HepG2 (cell line): ENCODE measurements at regions not wholly inside any gene's neighbourhood (a gene's known extent, or its start where the extent isn't known, plus 50 kb on each side); places are given as distances from the start of the nearest gene placed in this dataset.

ENCODE experiments used
- ATF2 ChIP-seq: sonication (generic); formaldehyde crosslinking; IDR thresholded peaks from 2 replicates; pipeline ENCODE4 v1.4.0; 2020; ENCODE audit warnings: missing genetic modification reagents
- CEBPB ChIP-seq: IDR thresholded peaks from 2 replicates; pipeline ENCODE4 v1.6.1; 2011; ENCODE audit warnings: low read depth, low read length, improper control_type of control experiment, borderline replicate concordance
- EP300 ChIP-seq, 3 experiments: sonication (generic) in 1 of 3; formaldehyde crosslinking in 1 of 3; IDR thresholded peaks; 2 replicates each; pipeline versions ENCODE4 v1.5.1 to v1.6.1; 2011 to 2020; ENCODE audit warnings: low read depth in 2 of 3, low read length in 2 of 3, borderline replicate concordance in 1 of 3, improper control_type of control experiment in 1 of 3, mild to moderate bottlenecking in 1 of 3, missing genetic modification reagents in 1 of 3, moderate library complexity in 1 of 3
- KLF16 ChIP-seq, 2 experiments: sonication (generic) in 1 of 2; formaldehyde crosslinking in 1 of 2; IDR thresholded peaks; 2 replicates each; pipeline versions ENCODE4 v1.6.1 to v1.8.0; 2016 to 2023; ENCODE audit warnings: missing genetic modification reagents in 2 of 2, missing compliant biosample characterization in 1 of 2
- SALL2 ChIP-seq: sonication (generic); formaldehyde crosslinking; IDR thresholded peaks from 2 replicates; pipeline ENCODE4 v1.8.1; 2023; ENCODE audit warnings: mild to moderate bottlenecking, missing genetic modification reagents, inconsistent platforms
- SP2 ChIP-seq: sonication (generic); formaldehyde crosslinking; IDR thresholded peaks from 2 replicates; pipeline ENCODE4 v1.5.1; 2020; ENCODE audit warnings: mild to moderate bottlenecking, missing genetic modification reagents
- ZNF121 ChIP-seq: sonication (generic); formaldehyde crosslinking; IDR thresholded peaks from 2 replicates; pipeline ENCODE4 v1.5.0; 2020; ENCODE audit warnings: mild to moderate bottlenecking, missing genetic modification reagents
- ZNF33B ChIP-seq: sonication (generic); formaldehyde crosslinking; IDR thresholded peaks from 2 replicates; pipeline ENCODE4 v1.5.1; 2020; ENCODE audit warnings: mild to moderate bottlenecking, missing genetic modification reagents
- TF ChIP-seq, protein P1 (sequence below): sonication (generic); formaldehyde crosslinking; IDR thresholded peaks from 2 replicates; pipeline ENCODE4 v1.4.0; 2020; ENCODE audit warnings: missing genetic modification reagents, mild to moderate bottlenecking, borderline replicate concordance

GRCh38 chr18:42459873-42460272, 504.8 kb downstream of the PIK3C3 start:
- TF ChIP-seq, protein P1, sequence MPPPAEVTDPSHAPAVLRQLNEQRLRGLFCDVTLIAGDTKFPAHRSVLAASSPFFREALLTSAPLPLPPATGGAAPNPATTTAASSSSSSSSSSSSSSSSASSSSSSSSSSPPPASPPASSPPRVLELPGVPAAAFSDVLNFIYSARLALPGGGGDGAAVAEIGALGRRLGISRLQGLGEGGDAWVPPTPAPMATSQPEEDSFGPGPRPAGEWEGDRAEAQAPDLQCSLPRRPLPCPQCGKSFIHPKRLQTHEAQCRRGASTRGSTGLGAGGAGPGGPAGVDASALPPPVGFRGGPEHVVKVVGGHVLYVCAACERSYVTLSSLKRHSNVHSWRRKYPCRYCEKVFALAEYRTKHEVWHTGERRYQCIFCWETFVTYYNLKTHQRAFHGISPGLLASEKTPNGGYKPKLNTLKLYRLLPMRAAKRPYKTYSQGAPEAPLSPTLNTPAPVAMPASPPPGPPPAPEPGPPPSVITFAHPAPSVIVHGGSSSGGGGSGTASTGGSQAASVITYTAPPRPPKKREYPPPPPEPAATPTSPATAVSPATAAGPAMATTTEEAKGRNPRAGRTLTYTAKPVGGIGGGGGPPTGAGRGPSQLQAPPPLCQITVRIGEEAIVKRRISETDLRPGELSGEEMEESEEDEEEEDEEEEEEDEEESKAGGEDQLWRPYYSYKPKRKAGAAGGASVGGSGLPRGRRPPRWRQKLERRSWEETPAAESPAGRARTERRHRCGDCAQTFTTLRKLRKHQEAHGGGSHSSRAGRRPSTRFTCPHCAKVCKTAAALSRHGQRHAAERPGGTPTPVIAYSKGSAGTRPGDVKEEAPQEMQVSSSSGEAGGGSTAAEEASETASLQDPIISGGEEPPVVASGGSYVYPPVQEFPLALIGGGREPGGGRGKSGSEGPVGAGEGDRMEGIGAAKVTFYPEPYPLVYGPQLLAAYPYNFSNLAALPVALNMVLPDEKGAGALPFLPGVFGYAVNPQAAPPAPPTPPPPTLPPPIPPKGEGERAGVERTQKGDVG (CRISPR knock-in tag), result no peak
- TF ChIP-seq SALL2 (CRISPR knock-in tag) (no peak), SP2 (CRISPR knock-in tag) (no peak), CEBPB (no peak), EP300 (IDR thresholded peaks at IDR 0.05; ENCODE audit: low read depth in 2 of 2, low read length in 2 of 2) (no peak), EP300 (CRISPR knock-in tag; IDR thresholded peaks at IDR 0.05; ENCODE audit: borderline replicate concordance) (no peak), ATF2 (CRISPR knock-in tag) (no peak), ZNF121 (CRISPR knock-in tag) (no peak), ZNF33B (no peak), KLF16 (CRISPR knock-in tag; IDR thresholded peaks at IDR 0.05) (no peak)
